HEK293 (cell line): ENCODE measurements at regions not wholly inside any gene's neighbourhood (a gene's known extent, or its start where the extent isn't known, plus 50 kb on each side); places are given as distances from the start of the nearest gene placed in this dataset.

Source experiments
- CTCF ChIP-seq: fragments of 450-650 bp; formaldehyde crosslinking; IDR thresholded peaks from 2 replicates; pipeline ENCODE4 v1.5.1; 2016; ENCODE audit warnings: missing biosample characterization, missing genetic modification characterization
- GLI4 ChIP-seq: fragments of 450-650 bp; formaldehyde crosslinking; IDR thresholded peaks from 2 replicates; pipeline ENCODE4 v1.5.1; 2016; ENCODE audit warnings: missing biosample characterization, missing genetic modification characterization

- TF ChIP-seq GLI4 (tag by site-specific recombination) = no peak
- TF ChIP-seq CTCF (tag by site-specific recombination) = no peak
Measured at GRCh38 chr3:127390365-127391025, 102.6 kb upstream of the PRR20G start.
